Glutamatergic neuron (in vitro differentiated cells): ENCODE measurements at regions not wholly inside any gene's neighbourhood (a gene's known extent, or its start where the extent isn't known, plus 50 kb on each side); places are given as distances from the start of the nearest gene placed in this dataset.
"Not testable (repeated sequence)": the region's sequence is repeated elsewhere in the genome, so short reads cannot be mapped to it uniquely, and the experiment has no call there.

Source experiments
- DNase-seq: peaks from one replicate; pipeline ENCODE4 v3.0.0; 2022
- H3K27ac Mint-ChIP-seq: one replicate; pipeline ENCODE4 v1.8.0; 2020; ENCODE audit warnings: mild to moderate bottlenecking, mixed read lengths, inconsistent platforms; ENCODE audit not compliant: unreplicated experiment
- H3K27me3 Mint-ChIP-seq: one replicate; pipeline ENCODE4 v1.8.0; 2020; ENCODE audit warnings: mild to moderate bottlenecking, moderate library complexity, mixed read lengths, inconsistent platforms; ENCODE audit not compliant: unreplicated experiment
- H3K36me3 Mint-ChIP-seq: one replicate; pipeline ENCODE4 v1.8.0; 2020; ENCODE audit warnings: mild to moderate bottlenecking, mixed read lengths, inconsistent platforms; ENCODE audit not compliant: unreplicated experiment
- H3K4me1 Mint-ChIP-seq: one replicate; pipeline ENCODE4 v1.8.0; 2020; ENCODE audit warnings: mild to moderate bottlenecking, low read depth, mixed read lengths, inconsistent platforms; ENCODE audit not compliant: unreplicated experiment
- H3K4me3 Mint-ChIP-seq: one replicate; pipeline ENCODE4 v1.8.0; 2020; ENCODE audit warnings: mild to moderate bottlenecking, mixed read lengths, inconsistent platforms; ENCODE audit not compliant: unreplicated experiment
- H3K9me3 Mint-ChIP-seq: one replicate; pipeline ENCODE4 v1.8.0; 2020; ENCODE audit warnings: mild to moderate bottlenecking, moderate library complexity, mixed read lengths, inconsistent platforms; ENCODE audit not compliant: unreplicated experiment
- CTCF ChIP-seq: fragments of 200-600 bp; sonication (generic); IDR thresholded peaks from one replicate; pipeline ENCODE4 v1.5.0; 2021; ENCODE audit not compliant: partially characterized antibody, unreplicated experiment

- H3K4me1 Mint-ChIP-seq = no peaks in the 10 kb centered on the region
- peaks cover 4% of the 10 kb centered on the region for H3K36me3 Mint-ChIP-seq
- TF ChIP-seq CTCF = no peak
- H3K27ac Mint-ChIP-seq = no peak overlapping the region
- H3K9me3 Mint-ChIP-seq = no peaks in the 10 kb centered on the region
- H3K4me3 Mint-ChIP-seq = no peak overlapping the region
- H3K27me3 Mint-ChIP-seq = no peaks in the 10 kb centered on the region
- DNase-seq = no peak
Observed at GRCh38 chr14:37745657-37746056, 150.2 kb downstream of the TTC6 start.

GRCh38 chr14:37746140-37746832 is 150.9 kb downstream of the TTC6 start:
- Mint-ChIP-seq H3K27me3 (no peaks in the 10 kb centered on the region), H3K27ac (no peak overlapping the region)
- TF ChIP-seq CTCF = no peak

GRCh38 chr14:37753459-37753858 is 158.0 kb downstream of the TTC6 start:
- Mint-ChIP-seq H3K9me3 (no peaks in the 10 kb centered on the region), H3K4me3 (no peak overlapping the region), H3K27ac (no peak overlapping the region), H3K36me3 (no peaks in the 10 kb centered on the region), H3K27me3 (peaks cover 2% of the 10 kb centered on the region), H3K4me1 (no peaks in the 10 kb centered on the region)
- TF ChIP-seq CTCF = no peak
- DNase-seq = no peak

More at GRCh38 chr14:37746140-37746832, 150.9 kb downstream of the TTC6 start:
- no peak overlapping the region for H3K4me3 Mint-ChIP-seq
- peaks cover 4% of the 10 kb centered on the region for H3K36me3 Mint-ChIP-seq
- no peak for DNase-seq
- H3K9me3 Mint-ChIP-seq = no peaks in the 10 kb centered on the region
- H3K4me1 Mint-ChIP-seq = no peaks in the 10 kb centered on the region

- not testable (repeated sequence) for H3K4me3 Mint-ChIP-seq, DNase-seq, H3K36me3 Mint-ChIP-seq, H3K9me3 Mint-ChIP-seq, H3K27ac Mint-ChIP-seq, H3K27me3 Mint-ChIP-seq, H3K4me1 Mint-ChIP-seq
Observed at GRCh38 chr14:37760275-37760674, 164.8 kb downstream of the TTC6 start.

GRCh38 chr14:37763266-37763665 is 167.8 kb downstream of the TTC6 start:
- Mint-ChIP-seq H3K9me3 (no peaks in the 10 kb centered on the region), H3K4me1 (no peaks in the 10 kb centered on the region), H3K27ac (no peak overlapping the region)

GRCh38 chr14:37772283-37772682 is 176.9 kb downstream of the TTC6 start:
- not testable (repeated sequence) for H3K27me3 Mint-ChIP-seq, H3K4me3 Mint-ChIP-seq, H3K9me3 Mint-ChIP-seq

More at GRCh38 chr14:37763266-37763665, 167.8 kb downstream of the TTC6 start:
- Mint-ChIP-seq H3K4me3 (no peak overlapping the region), H3K27me3 (no peaks in the 10 kb centered on the region), H3K36me3 (peaks cover 9% of the 10 kb centered on the region)
- no peak for TF ChIP-seq CTCF
- DNase-seq = no peak

More at GRCh38 chr14:37772283-37772682, 176.9 kb downstream of the TTC6 start:
- H3K27ac Mint-ChIP-seq, DNase-seq, H3K4me1 Mint-ChIP-seq, H3K36me3 Mint-ChIP-seq: not testable (repeated sequence)
